SK-N-MC (cell line): ENCODE measurements at regions not wholly inside any gene's neighbourhood (a gene's known extent, or its start where the extent isn't known, plus 50 kb on each side); places are given as distances from the start of the nearest gene placed in this dataset.

ENCODE experiments used
- EZH2 ChIP-seq: fragments of 200-600 bp; sonication (generic); IDR thresholded peaks from one replicate; pipeline ENCODE4 v1.6.1; 2017; ENCODE audit warnings: antibody characterized with exemption
- FOXP2 ChIP-seq: optimal IDR thresholded peaks from 2 replicates; pipeline ENCODE3; 2011; ENCODE audit warnings: mild to moderate bottlenecking, moderate library complexity; ENCODE audit not compliant: insufficient read depth; ENCODE audit errors: extremely low read length, control extremely low read depth
- POLR2AphosphoS5 ChIP-seq: IDR thresholded peaks from 2 replicates; pipeline ENCODE4 v1.6.1; 2012; ENCODE audit warnings: mild to moderate bottlenecking, low read depth, low read length, borderline replicate concordance

- no peak for TF ChIP-seq EZH2
- TF ChIP-seq POLR2AphosphoS5 = no peak
- TF ChIP-seq FOXP2 = no peak
These were observed 165.9 kb upstream of the GSC start for GRCh38 chr14:94935706-94936300.
